Nephron progenitor cell (in vitro differentiated cells): ENCODE measurements at regions not wholly inside any gene's neighbourhood (a gene's known extent, or its start where the extent isn't known, plus 50 kb on each side); places are given as distances from the start of the nearest gene placed in this dataset.

Source experiments
- DNase-seq: peaks from one replicate; pipeline ENCODE4 v3.0.0; 2021
- H3K27ac Mint-ChIP-seq: 2 replicates; pipeline ENCODE4 v1.8.0; 2021; ENCODE audit warnings: mild to moderate bottlenecking, moderate library complexity, mixed read lengths
- H3K27me3 Mint-ChIP-seq: 2 replicates; pipeline ENCODE4 v1.8.0; 2021; ENCODE audit warnings: mild to moderate bottlenecking, low read depth, mixed read lengths; ENCODE audit not compliant: poor library complexity
- H3K36me3 Mint-ChIP-seq: 2 replicates; pipeline ENCODE4 v1.8.0; 2021; ENCODE audit warnings: low read depth, mixed read lengths
- H3K4me1 Mint-ChIP-seq: 2 replicates; pipeline ENCODE4 v1.8.0; 2021; ENCODE audit warnings: mixed read lengths
- H3K4me3 Mint-ChIP-seq: 2 replicates; pipeline ENCODE4 v1.8.0; 2021; ENCODE audit warnings: mild to moderate bottlenecking, moderate library complexity, mixed read lengths
- H3K9me3 Mint-ChIP-seq: 2 replicates; pipeline ENCODE4 v1.8.0; 2021; ENCODE audit warnings: mild to moderate bottlenecking, moderate library complexity, mixed read lengths
- CTCF ChIP-seq: fragments of 200-600 bp; sonication (generic); IDR thresholded peaks from 2 replicates; pipeline ENCODE4 v1.5.0; 2021; ENCODE audit warnings: antibody characterized with exemption

- H3K4me3 Mint-ChIP-seq: no peak overlapping the region
- H3K36me3 Mint-ChIP-seq: no peaks in the 10 kb centered on the region
- H3K4me1 Mint-ChIP-seq: peaks cover 71% of the 10 kb centered on the region
- peak overlapping the region; percentile 20 for H3K27ac Mint-ChIP-seq
- no peaks in the 10 kb centered on the region for H3K9me3 Mint-ChIP-seq
- peaks cover 10% of the 10 kb centered on the region for H3K27me3 Mint-ChIP-seq
- no peak for DNase-seq
- TF ChIP-seq CTCF: no peak
Observed at GRCh38 chr10:78755063-78755701, 313.6 kb upstream of the ZMIZ1 start.

DNA sequence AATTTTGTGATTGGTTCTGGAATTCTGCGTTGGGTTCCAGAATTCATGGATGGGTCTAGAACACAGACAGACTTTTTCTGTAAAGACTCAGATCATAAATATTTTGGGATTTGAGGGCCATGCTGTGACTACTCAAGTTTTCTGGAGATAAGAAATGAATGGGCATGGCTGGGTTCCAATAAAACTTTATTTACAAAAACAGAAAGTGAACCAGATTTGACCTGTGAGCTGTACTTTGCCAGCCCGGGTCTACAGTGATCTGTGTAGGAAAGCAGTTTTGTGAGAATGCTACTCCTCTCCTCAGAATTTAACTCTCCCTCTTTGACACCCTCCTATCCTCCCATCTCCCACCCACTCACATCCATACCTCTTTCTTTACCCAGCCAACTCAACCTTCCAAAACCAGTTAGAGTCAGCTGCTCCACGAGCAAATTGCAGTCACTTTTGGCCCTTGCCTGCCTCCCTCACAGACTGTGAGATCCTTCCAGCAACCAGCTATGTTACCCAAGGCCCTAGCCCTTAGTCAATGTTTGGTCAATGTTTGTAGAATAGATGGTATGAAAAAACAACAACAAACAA lies 312.8 kb upstream of the ZMIZ1 start:
- TF ChIP-seq CTCF: no peak
- DNase-seq: no peak
- H3K4me1 Mint-ChIP-seq: peaks cover 77% of the 10 kb centered on the region
- no peaks in the 10 kb centered on the region for H3K36me3 Mint-ChIP-seq
- no peak overlapping the region for H3K27ac Mint-ChIP-seq
- no peak overlapping the region for H3K4me3 Mint-ChIP-seq
- no peaks in the 10 kb centered on the region for H3K9me3 Mint-ChIP-seq
- H3K27me3 Mint-ChIP-seq: peaks cover 6% of the 10 kb centered on the region

- peaks cover 4% of the 10 kb centered on the region for H3K27me3 Mint-ChIP-seq
- no peak overlapping the region for H3K27ac Mint-ChIP-seq
- no peak for DNase-seq
- no peaks in the 10 kb centered on the region for H3K36me3 Mint-ChIP-seq
- H3K9me3 Mint-ChIP-seq: no peaks in the 10 kb centered on the region
- TF ChIP-seq CTCF: no peak
- H3K4me3 Mint-ChIP-seq: no peak overlapping the region
- peaks cover 86% of the 10 kb centered on the region for H3K4me1 Mint-ChIP-seq
Observed at GRCh38 chr10:78756604-78757343, 312.0 kb upstream of the ZMIZ1 start.

GRCh38 chr10:78757344-78757925 lies 311.3 kb upstream of the ZMIZ1 start:
- H3K9me3 Mint-ChIP-seq: no peaks in the 10 kb centered on the region
- no peak overlapping the region for H3K27ac Mint-ChIP-seq
- no peak for TF ChIP-seq CTCF
- H3K4me3 Mint-ChIP-seq: no peak overlapping the region
- DNase-seq: no peak
- H3K4me1 Mint-ChIP-seq: peaks cover 80% of the 10 kb centered on the region
- peaks cover 4% of the 10 kb centered on the region for H3K27me3 Mint-ChIP-seq
- H3K36me3 Mint-ChIP-seq: no peaks in the 10 kb centered on the region

GRCh38 chr10:78758176-78758575 lies 310.6 kb upstream of the ZMIZ1 start:
- peaks cover 4% of the 10 kb centered on the region for H3K27me3 Mint-ChIP-seq
- no peak overlapping the region for H3K4me3 Mint-ChIP-seq
- TF ChIP-seq CTCF: no peak
- no peaks in the 10 kb centered on the region for H3K9me3 Mint-ChIP-seq
- H3K27ac Mint-ChIP-seq: no peak overlapping the region
- no peaks in the 10 kb centered on the region for H3K36me3 Mint-ChIP-seq
- DNase-seq: no peak
- peaks cover 80% of the 10 kb centered on the region for H3K4me1 Mint-ChIP-seq
